B cell (primary cell): ENCODE measurements at regions not wholly inside any gene's neighbourhood (a gene's known extent, or its start where the extent isn't known, plus 50 kb on each side); places are given as distances from the start of the nearest gene placed in this dataset.

Source experiments
- ATAC-seq: fragments of 200-7000 bp; cut with Tn5 transposase; one replicate; pipeline ENCODE4 v1.10.0; 2021; ENCODE audit warnings: low read depth, mild to moderate bottlenecking, moderate number of reproducible peaks, moderate library complexity
- CTCF ChIA-PET: fragments of 350-600 bp; sonication (Branson Sonifier 250); formaldehyde crosslinking; loops from one replicate; lab custom pipeline; 2021; ENCODE audit warnings: antibody characterized with exemption, inconsistent platforms; lab: Charles Lee
- POLR2A ChIA-PET: fragments of 350-600 bp; sonication (Branson Sonifier 250); formaldehyde crosslinking; loops from one replicate; lab custom pipeline; 2021; ENCODE audit warnings: antibody characterized with exemption; lab: Charles Lee
- DNase-seq: peaks from one replicate; pipeline ENCODE4 v3.0.0; 2013
- H2AFZ ChIP-seq: 2 replicates; pipeline ENCODE4 v1.6.1; 2012; ENCODE audit warnings: mild to moderate bottlenecking, low read depth, low read length; ENCODE audit not compliant: insufficient read depth, poor library complexity, severe bottlenecking
- H3K27ac ChIP-seq, 2 donors: 1 replicate in 1 of 2; 2 replicates in 1 of 2; pipeline ENCODE4 v1.5.1; 2012 to 2013; ENCODE audit warnings: low read length in 2 of 2, mild to moderate bottlenecking in 2 of 2, moderate library complexity in 1 of 2
- H3K27me3 ChIP-seq, 4 experiments: fragments of 200-600 bp in 1 of 4; sonication (generic) in 1 of 4; replicated peaks in 1 of 4; 1 replicate in 2 of 4; 2 replicates in 2 of 4; pipeline versions ENCODE4 v1.6.1 to v1.7.0; 2013 to 2016; ENCODE audit warnings: low read length in 3 of 4, mild to moderate bottlenecking in 2 of 4, mixed read lengths in 1 of 4, moderate library complexity in 1 of 4; ENCODE audit not compliant: insufficient read depth in 4 of 4, control insufficient read depth in 3 of 4; ENCODE audit errors: control extremely low read depth in 1 of 4
- H3K36me3 ChIP-seq, 2 experiments: replicated peaks in 1 of 2; 1 replicate in 1 of 2; 2 replicates in 1 of 2; pipeline versions ENCODE4 v1.6.1 to v1.7.1; 2013; ENCODE audit warnings: low read length in 1 of 2; ENCODE audit not compliant: insufficient read depth in 2 of 2, control insufficient read depth in 1 of 2; ENCODE audit errors: control extremely low read depth in 1 of 2, extremely low read depth in 1 of 2
- H3K4me1 ChIP-seq, 2 donors: fragments of 200-600 bp in 1 of 2; sonication (generic) in 1 of 2; 1 replicate in 1 of 2; 2 replicates in 1 of 2; pipeline versions ENCODE4 v1.5.1 to v1.6.1; 2013 to 2017; ENCODE audit warnings: low read length in 2 of 2; ENCODE audit not compliant: control insufficient read depth in 2 of 2, insufficient read depth in 2 of 2
- H3K4me2 ChIP-seq: replicated peaks from 2 replicates; pipeline ENCODE3; 2012; ENCODE audit warnings: mild to moderate bottlenecking, low read depth, low read length; ENCODE audit not compliant: poor library complexity, severe bottlenecking
- H3K4me3 ChIP-seq, 5 experiments: fragments of 200-600 bp in 1 of 5; sonication (generic) in 1 of 5; 1 replicate in 3 of 5; 2 replicates in 2 of 5; pipeline versions ENCODE4 v1.5.1 to v1.7.0; 2011 to 2016; ENCODE audit warnings: low read length in 4 of 5, mild to moderate bottlenecking in 4 of 5, low read depth in 2 of 5, control low read depth in 1 of 5, moderate library complexity in 1 of 5; ENCODE audit not compliant: insufficient read depth in 1 of 5; ENCODE audit errors: control extremely low read depth in 1 of 5, extremely low read depth in 1 of 5
- H3K79me2 ChIP-seq: fragments of 200-600 bp; sonication (generic); one replicate; pipeline ENCODE4 v1.6.0; 2016; ENCODE audit warnings: low read length; ENCODE audit not compliant: control insufficient read depth, insufficient read depth
- H3K9ac ChIP-seq: fragments of 200-600 bp; sonication (generic); 2 replicates; pipeline ENCODE4 v1.6.1; 2017; ENCODE audit warnings: mild to moderate bottlenecking, low read length, moderate library complexity
- H3K9me3 ChIP-seq, 3 donors: one replicate each; pipeline versions ENCODE4 v1.6.1 to v1.7.1; 2013; ENCODE audit warnings: low read length in 2 of 3; ENCODE audit not compliant: control insufficient read depth in 2 of 3, insufficient read depth in 1 of 3; ENCODE audit errors: control extremely low read depth in 1 of 3
- H4K20me1 ChIP-seq: 2 replicates; pipeline ENCODE4 v1.6.0; 2012; ENCODE audit warnings: mild to moderate bottlenecking, low read length; ENCODE audit not compliant: insufficient read depth, control insufficient read depth, poor library complexity, severe bottlenecking
- H3K27ac Mint-ChIP-seq: one replicate; pipeline ENCODE4 v1.8.0; 2021; ENCODE audit warnings: mixed read lengths
- H3K27me3 Mint-ChIP-seq: one replicate; pipeline ENCODE4 v1.8.0; 2021; ENCODE audit warnings: mixed read lengths
- H3K4me1 Mint-ChIP-seq: one replicate; pipeline ENCODE4 v1.8.0; 2021; ENCODE audit warnings: mixed read lengths
- H3K4me3 Mint-ChIP-seq: one replicate; pipeline ENCODE4 v1.8.0; 2021; ENCODE audit warnings: mixed read lengths
- H3K9me3 Mint-ChIP-seq: one replicate; pipeline ENCODE4 v1.8.0; 2022; ENCODE audit warnings: mixed read lengths; ENCODE audit not compliant: insufficient read depth
- CTCF ChIP-seq: fragments of 200-600 bp; IDR thresholded peaks from one replicate; pipeline ENCODE4 v1.8.0; 2022; ENCODE audit warnings: antibody characterized with exemption, mild to moderate bottlenecking
- EZH2 ChIP-seq: IDR thresholded peaks from 2 replicates; pipeline ENCODE4 v1.6.1; 2012; ENCODE audit warnings: borderline replicate concordance, low read depth, mild to moderate bottlenecking, moderate library complexity, low read length; ENCODE audit not compliant: insufficient read depth, poor library complexity, severe bottlenecking
- WGBS: methylation state at CpG from one replicate; pipeline ENCODE4 v1.1.5; 2013; ENCODE audit warnings: missing lambda C conversion rate; ENCODE audit not compliant: insufficient coverage; 5-methylcytosine and 5-hydroxymethylcytosine counted together
- intact Hi-C: fragments of 100-400 bp; cut with micrococcal nuclease; formaldehyde crosslinking; loops from one replicate; pipeline ENCODE4 v1.10.0; 2022

- H3K4me3 Mint-ChIP-seq: no peak overlapping the region
- no peak overlapping the region for H3K27ac Mint-ChIP-seq
- H3K4me1 ChIP-seq: no peaks in the 10 kb centered on the region
- intact Hi-C loops: no loop called here
- no peaks in the 10 kb centered on the region for H3K36me3 ChIP-seq
- ATAC-seq (no peak), DNase-seq (no peak)
- H3K27me3 Mint-ChIP-seq: peaks cover 20% of the 10 kb centered on the region
- H4K20me1 ChIP-seq: no peaks in the 10 kb centered on the region
- H3K27me3 ChIP-seq: peaks cover 0 to 3% (median 0%) of the 10 kb centered on the region in 4 experiments
- POLR2A ChIA-PET: no interaction called here
- no peak overlapping the region for H3K4me2 ChIP-seq
- CTCF ChIA-PET: interaction anchor here (0.6 kb wide), 1 partner anchor 475 kb away, joined by 3 read pairs; no protein-coding TSS in a partner anchor
- TF ChIP-seq CTCF (no peak), EZH2 (no peak)
- no peaks in the 10 kb centered on the region for H3K79me2 ChIP-seq
- H3K9me3 Mint-ChIP-seq: no peaks in the 10 kb centered on the region
- H2AFZ ChIP-seq: no peak overlapping the region
- no peak overlapping the region for H3K27ac ChIP-seq
- 85% methylated on average over 5 of the region's 8 CpGs for WGBS
- no peak overlapping the region for H3K9ac ChIP-seq
- no peaks in the 10 kb centered on the region for H3K4me1 Mint-ChIP-seq
- H3K9me3 ChIP-seq: peaks cover 0 to 3% (median 0%) of the 10 kb centered on the region in 3 donors
- no peak overlapping the region for H3K4me3 ChIP-seq
Observed at GRCh38 chr1:113199760-113200455, 126.9 kb downstream of the LRIG2 start.

DNA sequence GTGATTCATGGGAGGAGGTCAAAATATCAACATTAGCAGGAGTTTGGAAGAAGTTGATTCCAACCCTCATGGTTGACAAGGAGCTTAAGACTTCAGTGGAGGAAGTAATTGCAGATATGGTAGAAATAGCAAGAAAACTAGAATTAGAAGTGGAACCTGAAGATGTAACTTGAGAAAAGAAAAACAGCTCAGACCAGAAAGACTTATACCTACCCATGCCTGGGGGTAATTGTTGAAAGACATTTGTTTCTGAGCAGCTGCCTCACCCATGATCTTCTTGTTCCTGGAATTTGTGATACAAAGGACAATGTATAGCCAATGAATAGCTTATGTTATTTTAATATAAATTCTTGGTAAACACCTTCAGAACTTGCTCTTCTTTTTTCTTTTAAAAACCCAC lies 128.6 kb downstream of the LRIG2 start:
- Histone ChIP-seq H3K27ac (no peak overlapping the region), H3K27me3 (no peaks in the 10 kb centered on the region), H3K4me1 (no peaks in the 10 kb centered on the region), H3K9ac (no peak overlapping the region), H3K36me3 (no peaks in the 10 kb centered on the region), H2AFZ (no peak overlapping the region), H3K4me3 (no peak overlapping the region), H3K4me2 (no peak overlapping the region), H3K9me3 (peaks cover 0 to 3% (median 0%) of the 10 kb centered on the region in 3 donors), H3K79me2 (no peaks in the 10 kb centered on the region), H4K20me1 (no peaks in the 10 kb centered on the region)
- ChIA-PET CTCF (no interaction called here), POLR2A (no interaction called here)
- H3K27me3 Mint-ChIP-seq: peaks cover 21% of the 10 kb centered on the region
- H3K9me3 Mint-ChIP-seq: no peaks in the 10 kb centered on the region
- DNase-seq (no peak), ATAC-seq (no peak)
- no peak for TF ChIP-seq CTCF
- TF ChIP-seq EZH2: no peak
- intact Hi-C loops: no loop called here
- H3K27ac Mint-ChIP-seq: no peak overlapping the region
- H3K4me1 Mint-ChIP-seq: no peaks in the 10 kb centered on the region
- no peak overlapping the region for H3K4me3 Mint-ChIP-seq
